Adrenal gland (tissue), 5 donors: ENCODE measurements at regions not wholly inside any gene's neighbourhood (a gene's known extent, or its start where the extent isn't known, plus 50 kb on each side); places are given as distances from the start of the nearest gene placed in this dataset.

ENCODE experiments used
- CTCF ChIP-seq, 6 experiments: fragments of 450-650 bp in 4 of 6; fragments of 200-600 bp in 2 of 6; sonication (generic) in 1 of 6; IDR thresholded peaks; 1 replicate in 5 of 6; 2 replicates in 1 of 6; pipeline versions ENCODE4 v1.5.1 to v1.8.0; 2016 to 2021; ENCODE audit warnings: antibody characterized with exemption in 6 of 6, mild to moderate bottlenecking in 2 of 6, moderate library complexity in 1 of 6
- POLR2A ChIP-seq, 2 donors: fragments of 450-650 bp; IDR thresholded peaks; one replicate each; pipeline ENCODE4 v1.6.1; 2017; ENCODE audit warnings: antibody characterized with exemption in 2 of 2, mild to moderate bottlenecking in 2 of 2, moderate library complexity in 1 of 2
- donor health status: DM: no; HTN: no; CAD: no.

GRCh38 chr6:15876406-15876805 lies 213.6 kb upstream of the DTNBP1 start:
- TF ChIP-seq CTCF (IDR thresholded peaks at IDR 0.05) = no peak
- no peak for TF ChIP-seq POLR2A (IDR thresholded peaks at IDR 0.05)
